Activated T-helper 17 cell treated with anti-CD3 and anti-CD28 coated beads, Interleukin-2, amount 50 U/mL, for 72 hours (primary cell): ENCODE measurements at regions not wholly inside any gene's neighbourhood (a gene's known extent, or its start where the extent isn't known, plus 50 kb on each side); places are given as distances from the start of the nearest gene placed in this dataset.

Source experiments
- ATAC-seq: fragments of 150-1000 bp; cut with Tn5 transposase; replicated peaks from 2 replicates; pipeline ENCODE4 v1.10.0; 2021; ENCODE audit warnings: mild to moderate bottlenecking, moderate library complexity
- H3K27ac Mint-ChIP-seq: one replicate; pipeline ENCODE4 v1.8.0; 2022; ENCODE audit warnings: mixed read lengths
- H3K27me3 Mint-ChIP-seq: one replicate; pipeline ENCODE4 v1.8.0; 2022; ENCODE audit warnings: mixed read lengths
- H3K36me3 Mint-ChIP-seq: one replicate; pipeline ENCODE4 v1.8.0; 2022; ENCODE audit warnings: low read depth, mild to moderate bottlenecking, mixed read lengths
- H3K4me1 Mint-ChIP-seq: one replicate; pipeline ENCODE4 v1.8.0; 2022; ENCODE audit warnings: mixed read lengths
- H3K4me3 Mint-ChIP-seq: one replicate; pipeline ENCODE4 v1.8.0; 2022; ENCODE audit warnings: mild to moderate bottlenecking, mixed read lengths
- H3K9me3 Mint-ChIP-seq: one replicate; pipeline ENCODE4 v1.8.0; 2022; ENCODE audit warnings: mixed read lengths

GRCh38 chr6:96276305-96276704, 245.3 kb upstream of the UFL1 start:
- Mint-ChIP-seq H3K9me3 (peaks cover 5% of the 10 kb centered on the region), H3K36me3 (no peaks in the 10 kb centered on the region), H3K4me3 (no peak overlapping the region), H3K27me3 (peaks cover 4% of the 10 kb centered on the region), H3K4me1 (no peaks in the 10 kb centered on the region), H3K27ac (no peak overlapping the region)
- ATAC-seq: no peak

GRCh38 chr6:96276856-96277255, 244.8 kb upstream of the UFL1 start:
- H3K27me3 Mint-ChIP-seq: peaks cover 4% of the 10 kb centered on the region
- H3K9me3 Mint-ChIP-seq: peaks cover 5% of the 10 kb centered on the region
- no peaks in the 10 kb centered on the region for H3K4me1 Mint-ChIP-seq
- no peak overlapping the region for H3K4me3 Mint-ChIP-seq
- H3K36me3 Mint-ChIP-seq: no peaks in the 10 kb centered on the region
- H3K27ac Mint-ChIP-seq: no peak overlapping the region
- no peak for ATAC-seq

DNA sequence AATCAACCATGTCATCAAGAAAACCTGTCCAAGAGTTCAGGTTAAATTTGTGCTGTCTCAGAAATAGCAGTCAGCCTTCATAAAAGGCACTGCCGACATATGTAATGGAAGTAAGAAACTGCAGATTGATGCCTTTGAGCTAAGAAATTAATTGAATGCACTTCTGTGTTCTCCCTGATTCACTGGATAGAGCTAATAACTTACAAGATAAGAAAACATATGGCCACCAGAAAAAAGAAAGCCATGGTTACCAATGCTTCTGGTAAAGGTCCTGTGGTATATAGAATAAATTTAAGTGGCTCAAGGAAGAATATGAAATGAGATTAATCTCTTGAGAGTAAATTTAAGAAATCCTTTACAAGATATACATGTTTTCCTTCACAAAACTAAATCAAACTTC, 242.5 kb upstream of the UFL1 start:
- no peak overlapping the region for H3K27ac Mint-ChIP-seq
- no peaks in the 10 kb centered on the region for H3K4me1 Mint-ChIP-seq
- ATAC-seq: no peak
- H3K9me3 Mint-ChIP-seq: no peaks in the 10 kb centered on the region
- H3K36me3 Mint-ChIP-seq: no peaks in the 10 kb centered on the region
- no peak overlapping the region for H3K4me3 Mint-ChIP-seq
- H3K27me3 Mint-ChIP-seq: peaks cover 4% of the 10 kb centered on the region

DNA sequence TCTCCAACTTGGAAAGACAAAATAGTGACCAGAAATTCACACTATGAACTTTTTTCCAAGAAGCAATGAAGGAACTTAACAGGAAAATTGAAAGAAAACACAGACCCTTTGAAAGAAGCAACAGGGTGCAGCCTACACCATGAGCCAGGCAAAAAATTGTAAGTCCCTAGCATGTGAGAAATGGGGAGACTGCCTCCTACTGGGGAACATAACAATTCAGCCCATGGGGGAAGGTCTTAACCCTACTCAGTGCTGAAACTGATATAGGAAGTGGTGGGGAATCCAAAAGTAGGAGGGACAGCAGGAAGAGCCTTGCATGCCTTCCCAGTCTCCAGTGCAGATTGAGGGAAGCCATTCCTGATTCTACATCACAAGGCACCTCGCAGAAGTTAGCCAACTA, 235.1 kb upstream of the UFL1 start:
- no peak overlapping the region for H3K4me3 Mint-ChIP-seq
- H3K27me3 Mint-ChIP-seq: peaks cover 15% of the 10 kb centered on the region
- ATAC-seq: no peak
- no peak overlapping the region for H3K27ac Mint-ChIP-seq
- peaks cover 4% of the 10 kb centered on the region for H3K9me3 Mint-ChIP-seq
- H3K4me1 Mint-ChIP-seq: no peaks in the 10 kb centered on the region
- no peaks in the 10 kb centered on the region for H3K36me3 Mint-ChIP-seq

DNA sequence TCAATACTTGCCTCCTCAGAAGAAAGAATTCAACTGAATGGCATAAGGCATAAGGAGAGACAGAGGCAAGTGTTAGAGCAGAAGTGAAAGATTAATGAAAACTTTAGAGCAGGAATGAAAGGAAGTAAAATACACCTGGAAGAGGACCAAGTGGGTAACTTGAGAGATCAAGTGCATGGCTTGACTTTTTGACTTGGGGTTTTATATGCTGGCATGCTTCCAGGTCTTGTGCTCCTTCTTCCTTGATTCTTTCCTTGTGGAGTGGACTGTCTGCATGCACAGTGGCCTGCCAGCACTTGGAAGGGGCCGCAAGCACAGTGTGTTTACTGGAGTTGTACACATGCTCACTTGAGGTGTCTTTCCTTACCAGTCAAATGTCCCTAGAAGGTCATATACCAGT, 222.1 kb upstream of the UFL1 start:
- Mint-ChIP-seq H3K4me3 (no peak overlapping the region), H3K9me3 (no peaks in the 10 kb centered on the region), H3K27ac (no peak overlapping the region), H3K27me3 (no peaks in the 10 kb centered on the region), H3K4me1 (no peaks in the 10 kb centered on the region), H3K36me3 (no peaks in the 10 kb centered on the region)
- no peak for ATAC-seq

DNA sequence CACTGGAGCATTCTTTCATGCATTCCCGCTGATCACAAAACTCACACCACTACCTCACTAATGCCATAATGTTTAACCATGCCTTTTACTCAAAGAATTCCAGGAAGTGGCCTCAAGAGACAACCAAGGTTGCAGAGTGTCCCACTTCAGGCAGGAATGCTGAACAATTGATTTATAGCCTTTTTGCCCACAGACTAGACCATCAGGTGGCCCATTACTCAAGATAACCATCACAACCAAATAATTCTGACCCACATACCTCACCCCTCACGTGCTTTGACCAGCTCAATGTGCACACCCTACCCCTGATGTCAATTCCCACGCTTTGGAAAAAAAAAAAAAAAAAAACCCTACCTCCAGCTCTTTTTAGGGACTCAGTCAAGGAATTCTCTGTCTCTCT, 220.6 kb upstream of the UFL1 start:
- Mint-ChIP-seq H3K27me3 (no peaks in the 10 kb centered on the region), H3K4me1 (no peaks in the 10 kb centered on the region), H3K9me3 (no peaks in the 10 kb centered on the region), H3K4me3 (no peak overlapping the region), H3K36me3 (no peaks in the 10 kb centered on the region), H3K27ac (no peak overlapping the region)
- no peak for ATAC-seq

DNA sequence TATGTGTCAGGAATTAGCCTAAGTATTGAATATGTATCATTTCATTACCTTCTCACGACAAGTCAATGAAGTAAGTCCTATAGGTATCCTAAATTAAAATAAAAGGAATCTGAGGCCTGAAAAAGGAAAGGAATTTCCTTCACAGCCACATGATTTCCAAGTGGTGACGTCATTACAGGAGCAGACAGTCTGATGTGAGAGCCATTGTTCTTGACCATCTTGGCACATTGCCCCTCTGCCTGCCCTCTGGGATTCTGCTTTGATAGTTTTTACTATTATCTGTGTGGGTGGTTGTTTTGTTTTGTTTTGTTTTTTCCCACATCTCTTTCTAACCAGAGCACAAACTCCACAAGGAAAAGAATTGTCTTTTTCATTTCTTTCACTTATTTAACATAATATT, 219.8 kb upstream of the UFL1 start:
- Mint-ChIP-seq H3K27ac (no peak overlapping the region), H3K9me3 (no peaks in the 10 kb centered on the region), H3K4me1 (no peaks in the 10 kb centered on the region), H3K36me3 (no peaks in the 10 kb centered on the region), H3K27me3 (no peaks in the 10 kb centered on the region), H3K4me3 (no peak overlapping the region)
- ATAC-seq: no peak

GRCh38 chr6:96302991-96303390, 218.6 kb upstream of the UFL1 start:
- Mint-ChIP-seq H3K36me3 (no peaks in the 10 kb centered on the region), H3K4me1 (no peaks in the 10 kb centered on the region), H3K4me3 (no peak overlapping the region), H3K27me3 (no peaks in the 10 kb centered on the region), H3K9me3 (no peaks in the 10 kb centered on the region), H3K27ac (no peak overlapping the region)
- ATAC-seq: no peak

- no peaks in the 10 kb centered on the region for H3K27me3 Mint-ChIP-seq
- H3K27ac Mint-ChIP-seq: no peak overlapping the region
- no peaks in the 10 kb centered on the region for H3K9me3 Mint-ChIP-seq
- H3K4me3 Mint-ChIP-seq: no peak overlapping the region
- H3K4me1 Mint-ChIP-seq: no peaks in the 10 kb centered on the region
- no peaks in the 10 kb centered on the region for H3K36me3 Mint-ChIP-seq
- peak; percentile 85 for ATAC-seq
These were observed 216.6 kb upstream of the UFL1 start for GRCh38 chr6:96304997-96305396.

DNA sequence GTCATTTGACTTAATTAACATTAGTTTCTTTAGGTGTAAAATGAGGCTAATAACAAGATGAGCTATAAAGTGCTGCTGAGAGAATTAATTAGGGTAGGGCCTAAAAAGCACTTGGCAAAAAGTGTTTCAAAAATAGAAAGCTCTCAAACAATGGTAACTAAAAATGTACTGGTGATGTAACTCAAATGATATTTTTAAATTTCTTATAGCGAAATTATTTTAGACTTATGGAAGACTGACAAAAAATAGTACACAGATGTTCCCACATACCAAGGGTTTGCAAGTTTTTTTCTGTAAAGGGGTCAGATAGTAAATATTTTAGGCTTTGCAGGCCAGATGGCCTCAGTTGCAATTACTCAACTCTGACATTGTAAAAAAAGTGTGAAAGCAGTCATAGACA, 190.7 kb upstream of the UFL1 start:
- no peak for ATAC-seq
- H3K4me1 Mint-ChIP-seq: no peaks in the 10 kb centered on the region
- H3K4me3 Mint-ChIP-seq: no peak overlapping the region
- peaks cover 6% of the 10 kb centered on the region for H3K9me3 Mint-ChIP-seq
- H3K27me3 Mint-ChIP-seq: no peaks in the 10 kb centered on the region
- H3K27ac Mint-ChIP-seq: no peak overlapping the region
- no peaks in the 10 kb centered on the region for H3K36me3 Mint-ChIP-seq

DNA sequence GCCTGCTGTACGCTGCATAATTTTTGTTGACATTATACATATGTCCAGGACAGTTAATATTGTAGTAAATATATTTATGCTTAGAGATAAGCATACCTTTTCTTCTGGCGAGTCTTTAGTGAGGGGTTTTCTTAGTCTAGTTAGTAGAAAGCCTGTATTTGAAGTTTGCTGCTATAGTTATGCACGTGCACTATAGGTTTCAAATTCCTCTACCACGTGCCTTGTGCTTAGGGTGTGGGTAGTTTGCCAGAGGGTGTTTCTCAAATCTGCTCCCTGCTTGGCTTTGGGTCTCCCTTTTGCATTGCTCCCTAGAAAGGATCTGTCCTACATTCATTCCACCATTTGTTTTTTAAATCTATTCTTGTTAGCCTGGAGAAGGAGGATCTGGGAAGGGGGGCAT, 181.4 kb upstream of the UFL1 start:
- Mint-ChIP-seq H3K36me3 (no peaks in the 10 kb centered on the region), H3K4me1 (no peaks in the 10 kb centered on the region), H3K9me3 (peaks cover 7% of the 10 kb centered on the region), H3K27me3 (peaks cover 4% of the 10 kb centered on the region), H3K27ac (no peak overlapping the region), H3K4me3 (no peak overlapping the region)
- ATAC-seq: no peak

- Mint-ChIP-seq H3K27me3 (peaks cover 4% of the 10 kb centered on the region), H3K27ac (no peak overlapping the region), H3K9me3 (peaks cover 7% of the 10 kb centered on the region), H3K4me3 (no peak overlapping the region), H3K36me3 (no peaks in the 10 kb centered on the region), H3K4me1 (no peaks in the 10 kb centered on the region)
- no peak for ATAC-seq
These were observed 176.1 kb upstream of the UFL1 start for GRCh38 chr6:96345501-96345900.

GRCh38 chr6:96381246-96381645, 140.4 kb upstream of the UFL1 start:
- Mint-ChIP-seq H3K4me3 (no peak overlapping the region), H3K27ac (no peak overlapping the region), H3K9me3 (no peaks in the 10 kb centered on the region), H3K27me3 (peaks cover 3% of the 10 kb centered on the region), H3K36me3 (no peaks in the 10 kb centered on the region), H3K4me1 (no peaks in the 10 kb centered on the region)
- ATAC-seq: no peak

GRCh38 chr6:96391776-96392360, 129.7 kb upstream of the UFL1 start:
- ATAC-seq: no peak
- no peak overlapping the region for H3K27ac Mint-ChIP-seq
- no peaks in the 10 kb centered on the region for H3K36me3 Mint-ChIP-seq
- H3K27me3 Mint-ChIP-seq: peaks cover 5% of the 10 kb centered on the region
- H3K9me3 Mint-ChIP-seq: no peaks in the 10 kb centered on the region
- no peak overlapping the region for H3K4me3 Mint-ChIP-seq
- no peaks in the 10 kb centered on the region for H3K4me1 Mint-ChIP-seq

- Mint-ChIP-seq H3K27ac (no peak overlapping the region), H3K27me3 (no peaks in the 10 kb centered on the region), H3K4me1 (no peaks in the 10 kb centered on the region), H3K9me3 (no peaks in the 10 kb centered on the region), H3K4me3 (no peak overlapping the region), H3K36me3 (no peaks in the 10 kb centered on the region)
- no peak for ATAC-seq
These were observed 126.9 kb upstream of the UFL1 start for GRCh38 chr6:96394727-96395126.

- Mint-ChIP-seq H3K4me1 (no peaks in the 10 kb centered on the region), H3K4me3 (no peak overlapping the region), H3K9me3 (no peaks in the 10 kb centered on the region), H3K36me3 (no peaks in the 10 kb centered on the region), H3K27ac (no peak overlapping the region), H3K27me3 (peaks cover 8% of the 10 kb centered on the region)
- no peak for ATAC-seq
These were observed 111.1 kb upstream of the UFL1 start for GRCh38 chr6:96410467-96410866.
